ENCODE measurements at regions not wholly inside any gene's neighbourhood (a gene's known extent, or its start where the extent isn't known, plus 50 kb on each side); places are given as distances from the start of the nearest gene placed in this dataset.

GRCh38 chr11:110992481-110992880, 253.0 kb upstream of the POU2AF2 start:
- Mint-ChIP-seq H3K27me3 (ENCODE audit: low read depth) (no peaks in the 10 kb centered on the region), H3K4me1 (ENCODE audit: low read depth) (no peaks in the 10 kb centered on the region), H3K27ac (no peak overlapping the region), H3K9me3 (no peaks in the 10 kb centered on the region), H3K4me3 (no peak overlapping the region), H3K36me3 (ENCODE audit: insufficient read depth in 2 of 2) (no peaks in the 10 kb centered on the region)
- ATAC-seq (replicated peaks in 1 of 2) (no peak), DNase-seq (no peak)

GRCh38 chr11:110991661-110992355, 253.7 kb upstream of the POU2AF2 start:
- H3K4me1 Mint-ChIP-seq (ENCODE audit: low read depth), result no peaks in the 10 kb centered on the region
- H3K9me3 Mint-ChIP-seq, result no peaks in the 10 kb centered on the region
- no peak overlapping the region for H3K4me3 Mint-ChIP-seq
- H3K27me3 Mint-ChIP-seq (ENCODE audit: low read depth), result no peaks in the 10 kb centered on the region
- ATAC-seq (replicated peaks in 1 of 2) (no peak), DNase-seq (no peak)
- no peaks in the 10 kb centered on the region for H3K36me3 Mint-ChIP-seq (ENCODE audit: insufficient read depth in 2 of 2)
- H3K27ac Mint-ChIP-seq, result no peak overlapping the region

- Mint-ChIP-seq H3K27ac (no peak overlapping the region), H3K4me1 (ENCODE audit: low read depth) (no peaks in the 10 kb centered on the region), H3K36me3 (ENCODE audit: insufficient read depth in 2 of 2) (no peaks in the 10 kb centered on the region), H3K9me3 (no peaks in the 10 kb centered on the region), H3K27me3 (ENCODE audit: low read depth) (no peaks in the 10 kb centered on the region), H3K4me3 (no peak overlapping the region)
- ATAC-seq (replicated peaks in 1 of 2), result no peak
- no peak for DNase-seq
Measured at GRCh38 chr11:110990311-110990710, 255.2 kb upstream of the POU2AF2 start.

GRCh38 chr11:110989428-110990133, 255.9 kb upstream of the POU2AF2 start:
- Mint-ChIP-seq H3K4me1 (ENCODE audit: low read depth) (no peaks in the 10 kb centered on the region), H3K4me3 (no peak overlapping the region), H3K27me3 (ENCODE audit: low read depth) (no peaks in the 10 kb centered on the region), H3K36me3 (ENCODE audit: insufficient read depth in 2 of 2) (no peaks in the 10 kb centered on the region), H3K27ac (no peak overlapping the region), H3K9me3 (no peaks in the 10 kb centered on the region)
- no peak for DNase-seq
- ATAC-seq (replicated peaks in 1 of 2), result no peak

- Mint-ChIP-seq H3K27ac (no peak overlapping the region), H3K27me3 (ENCODE audit: low read depth) (no peaks in the 10 kb centered on the region), H3K36me3 (ENCODE audit: insufficient read depth in 2 of 2) (no peaks in the 10 kb centered on the region), H3K9me3 (no peaks in the 10 kb centered on the region), H3K4me3 (no peak overlapping the region), H3K4me1 (ENCODE audit: low read depth) (no peaks in the 10 kb centered on the region)
- ATAC-seq (replicated peaks in 1 of 2) (no peak), DNase-seq (no peak)
Measured at GRCh38 chr11:110988671-110989070, 256.9 kb upstream of the POU2AF2 start.

GRCh38 chr11:110986016-110986415, 259.5 kb upstream of the POU2AF2 start:
- Mint-ChIP-seq H3K9me3 (no peaks in the 10 kb centered on the region), H3K4me3 (no peak overlapping the region)

GRCh38 chr11:110985547-110985946, 260.0 kb upstream of the POU2AF2 start:
- DNase-seq, result no peak
- no peak for ATAC-seq (replicated peaks in 1 of 2)

More at GRCh38 chr11:110986016-110986415, 259.5 kb upstream of the POU2AF2 start:
- H3K27ac Mint-ChIP-seq, result no peak overlapping the region
- H3K4me1 Mint-ChIP-seq (ENCODE audit: low read depth), result no peaks in the 10 kb centered on the region
- no peaks in the 10 kb centered on the region for H3K27me3 Mint-ChIP-seq (ENCODE audit: low read depth)
- H3K36me3 Mint-ChIP-seq (ENCODE audit: insufficient read depth in 2 of 2), result no peaks in the 10 kb centered on the region
- DNase-seq (no peak), ATAC-seq (replicated peaks in 1 of 2) (no peak)

GRCh38 chr11:110984693-110985092, 260.8 kb upstream of the POU2AF2 start:
- no peaks in the 10 kb centered on the region for H3K36me3 Mint-ChIP-seq (ENCODE audit: insufficient read depth in 2 of 2)
- no peaks in the 10 kb centered on the region for H3K4me1 Mint-ChIP-seq (ENCODE audit: low read depth)
- ATAC-seq (replicated peaks in 1 of 2) (no peak), DNase-seq (no peak)
- no peak overlapping the region for H3K27ac Mint-ChIP-seq
- H3K9me3 Mint-ChIP-seq, result no peaks in the 10 kb centered on the region
- no peaks in the 10 kb centered on the region for H3K27me3 Mint-ChIP-seq (ENCODE audit: low read depth)
- no peak overlapping the region for H3K4me3 Mint-ChIP-seq

More at GRCh38 chr11:110985547-110985946, 260.0 kb upstream of the POU2AF2 start:
- H3K4me3 Mint-ChIP-seq, result no peak overlapping the region
- H3K27ac Mint-ChIP-seq, result no peak overlapping the region
- H3K36me3 Mint-ChIP-seq (ENCODE audit: insufficient read depth in 2 of 2), result no peaks in the 10 kb centered on the region
- no peaks in the 10 kb centered on the region for H3K9me3 Mint-ChIP-seq
- no peaks in the 10 kb centered on the region for H3K27me3 Mint-ChIP-seq (ENCODE audit: low read depth)
- H3K4me1 Mint-ChIP-seq (ENCODE audit: low read depth), result no peaks in the 10 kb centered on the region

GRCh38 chr11:110984147-110984546, 261.4 kb upstream of the POU2AF2 start:
- ATAC-seq (replicated peaks in 1 of 2) (no peak), DNase-seq (no peak)
- no peaks in the 10 kb centered on the region for H3K4me1 Mint-ChIP-seq (ENCODE audit: low read depth)
- peaks cover 0 to 2% of the 10 kb centered on the region in 2 donors for H3K9me3 Mint-ChIP-seq
- H3K36me3 Mint-ChIP-seq (ENCODE audit: insufficient read depth in 2 of 2), result no peaks in the 10 kb centered on the region
- H3K4me3 Mint-ChIP-seq, result no peak overlapping the region
- H3K27me3 Mint-ChIP-seq (ENCODE audit: low read depth), result no peaks in the 10 kb centered on the region
- H3K27ac Mint-ChIP-seq, result no peak overlapping the region

- H3K36me3 Mint-ChIP-seq (ENCODE audit: insufficient read depth in 2 of 2), result no peaks in the 10 kb centered on the region
- no peaks in the 10 kb centered on the region for H3K4me1 Mint-ChIP-seq (ENCODE audit: low read depth)
- no peak for ATAC-seq (replicated peaks in 1 of 2)
- H3K27me3 Mint-ChIP-seq (ENCODE audit: low read depth), result no peaks in the 10 kb centered on the region
- no peak overlapping the region for H3K27ac Mint-ChIP-seq
- DNase-seq, result no peak
- H3K9me3 Mint-ChIP-seq, result peaks cover 0 to 2% of the 10 kb centered on the region in 2 donors
- no peak overlapping the region for H3K4me3 Mint-ChIP-seq
Measured at GRCh38 chr11:110982214-110982613, 263.3 kb upstream of the POU2AF2 start.

- ATAC-seq (replicated peaks in 1 of 2) (no peak), DNase-seq (no peak)
- Mint-ChIP-seq H3K36me3 (ENCODE audit: insufficient read depth in 2 of 2) (no peaks in the 10 kb centered on the region), H3K9me3 (peaks cover 0 to 2% of the 10 kb centered on the region in 2 donors), H3K27me3 (ENCODE audit: low read depth) (peaks cover 10% of the 10 kb centered on the region), H3K4me1 (ENCODE audit: low read depth) (no peaks in the 10 kb centered on the region), H3K27ac (no peak overlapping the region), H3K4me3 (no peak overlapping the region)
Measured at GRCh38 chr11:110979696-110980095, 265.8 kb upstream of the POU2AF2 start.

- ATAC-seq (replicated peaks in 1 of 2), result no peak
- H3K27me3 Mint-ChIP-seq (ENCODE audit: low read depth), result peaks cover 11% of the 10 kb centered on the region
- H3K36me3 Mint-ChIP-seq (ENCODE audit: insufficient read depth in 2 of 2), result no peaks in the 10 kb centered on the region
- H3K27ac Mint-ChIP-seq, result no peak overlapping the region
- DNase-seq, result no peak
- H3K4me3 Mint-ChIP-seq, result no peak overlapping the region
- H3K9me3 Mint-ChIP-seq, result peaks cover 0 to 2% of the 10 kb centered on the region in 2 donors
- H3K4me1 Mint-ChIP-seq (ENCODE audit: low read depth), result no peaks in the 10 kb centered on the region
Measured at GRCh38 chr11:110977661-110978060, 265.4 kb upstream of the ARHGAP20 start.

- Mint-ChIP-seq H3K4me3 (no peak overlapping the region), H3K27ac (no peak overlapping the region)
Measured at GRCh38 chr11:110974731-110975130, 262.5 kb upstream of the ARHGAP20 start.

More at GRCh38 chr11:110974731-110975130, 262.5 kb upstream of the ARHGAP20 start:
- ATAC-seq (replicated peaks in 1 of 2), result no peak
- Mint-ChIP-seq H3K9me3 (peaks cover 0 to 2% of the 10 kb centered on the region in 2 donors), H3K36me3 (ENCODE audit: insufficient read depth in 2 of 2) (no peaks in the 10 kb centered on the region), H3K27me3 (ENCODE audit: low read depth) (peaks cover 11% of the 10 kb centered on the region), H3K4me1 (ENCODE audit: low read depth) (no peaks in the 10 kb centered on the region)
- no peak for DNase-seq
